Activated CD8-positive, alpha-beta memory T cell treated with anti-CD3 and anti-CD28 coated beads, Interleukin-2, amount 50 U/mL, for 1 hour (primary cell): ENCODE measurements at regions not wholly inside any gene's neighbourhood (a gene's known extent, or its start where the extent isn't known, plus 50 kb on each side); places are given as distances from the start of the nearest gene placed in this dataset.

Experiments
- DNase-seq: peaks from one replicate; pipeline ENCODE4 v3.0.0-alpha.2; 2020; ENCODE audit errors: extremely low read depth

DNA sequence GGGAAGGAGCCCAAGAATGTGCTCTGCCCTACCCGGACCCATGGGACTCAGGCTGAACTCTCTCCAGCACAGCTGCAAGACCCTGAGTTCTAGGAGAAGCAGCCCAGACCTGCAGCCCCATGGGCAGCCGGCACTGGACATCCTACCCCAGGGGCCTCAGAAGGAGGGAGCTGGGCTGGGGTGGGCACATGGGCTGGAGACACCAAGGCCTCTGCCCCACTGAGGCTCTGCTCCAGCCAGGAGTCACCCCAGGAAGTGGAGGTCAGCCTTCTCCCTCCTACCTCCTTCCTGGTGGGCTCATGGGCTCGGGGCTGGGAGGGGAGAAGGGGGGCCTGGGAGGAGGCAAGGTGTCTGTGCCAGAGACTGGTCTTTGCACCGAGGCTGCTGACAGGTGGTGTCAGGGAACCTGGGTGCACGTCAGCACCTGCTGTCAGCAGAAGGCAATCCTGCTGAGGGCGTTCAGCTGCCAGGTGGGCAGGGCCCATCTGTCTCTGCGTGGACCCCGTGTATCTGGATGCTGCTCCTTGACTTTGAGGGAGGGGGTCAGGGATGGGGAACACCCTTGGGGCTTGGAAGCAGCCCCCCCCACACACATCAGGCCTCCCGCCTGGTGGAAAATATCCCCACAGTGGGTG, 95.2 kb downstream of the PDGFA start:
- DNase-seq: no peak

DNA sequence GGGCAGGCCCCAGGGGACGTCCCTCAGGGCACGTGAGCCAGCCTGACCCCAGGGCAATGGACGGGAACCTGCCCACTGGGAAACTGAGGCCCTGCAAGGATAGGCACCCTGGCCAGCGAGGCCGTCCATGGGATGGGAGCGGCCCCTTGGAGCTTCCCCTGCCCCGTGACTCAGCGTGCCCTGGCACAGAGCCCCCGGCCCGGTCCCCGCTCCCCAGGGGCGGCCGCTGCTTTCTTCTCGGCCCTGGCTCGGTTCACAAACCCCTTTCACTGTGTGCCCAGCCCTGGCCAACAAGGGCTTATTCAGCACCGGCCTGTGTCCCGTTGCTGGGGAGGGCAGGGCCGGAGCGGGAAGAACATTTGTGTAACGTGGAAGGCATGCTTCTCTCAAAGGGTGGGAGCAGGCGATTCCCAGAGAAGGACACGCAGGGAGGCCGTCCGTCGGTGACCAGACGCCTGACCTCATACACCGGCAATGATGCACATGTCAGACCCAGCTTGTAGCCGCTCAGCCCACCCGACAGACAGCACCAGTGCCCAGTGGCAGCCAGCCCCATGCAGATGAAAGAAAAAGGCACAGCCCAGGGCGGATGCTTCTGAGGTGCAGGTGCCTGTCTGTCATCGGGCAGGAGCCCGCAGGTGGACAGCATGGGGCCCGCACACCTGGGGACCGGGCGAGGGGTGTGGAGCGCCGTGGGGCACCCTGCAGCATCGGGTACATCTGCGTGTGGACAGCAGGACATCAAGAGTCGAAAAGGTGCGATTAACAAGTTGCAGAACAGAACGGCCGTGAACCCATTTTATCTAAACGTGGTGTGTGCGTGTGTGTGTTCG, 94.5 kb downstream of the PDGFA start:
- DNase-seq: no peak

DNA sequence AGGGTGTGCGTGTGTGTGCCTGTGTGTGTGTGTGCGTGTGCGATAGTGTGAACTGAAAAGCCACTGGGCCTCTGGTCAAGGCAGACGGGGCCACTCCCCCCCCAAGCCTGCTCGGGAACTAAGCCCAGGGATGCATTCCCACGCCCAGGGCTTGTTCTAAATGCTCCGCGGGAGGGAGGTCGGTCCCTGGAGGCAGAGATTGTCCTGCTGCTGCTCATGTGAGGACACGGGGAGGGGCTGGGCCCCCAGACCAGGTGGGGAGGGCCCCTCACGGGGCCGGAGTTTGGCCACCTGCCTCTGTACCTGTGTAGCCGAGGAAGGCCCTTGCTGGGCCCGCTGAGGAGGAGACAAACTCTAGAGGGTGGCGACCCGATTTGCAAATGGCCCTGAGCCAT, 93.9 kb downstream of the PDGFA start:
- DNase-seq: no peak

DNA sequence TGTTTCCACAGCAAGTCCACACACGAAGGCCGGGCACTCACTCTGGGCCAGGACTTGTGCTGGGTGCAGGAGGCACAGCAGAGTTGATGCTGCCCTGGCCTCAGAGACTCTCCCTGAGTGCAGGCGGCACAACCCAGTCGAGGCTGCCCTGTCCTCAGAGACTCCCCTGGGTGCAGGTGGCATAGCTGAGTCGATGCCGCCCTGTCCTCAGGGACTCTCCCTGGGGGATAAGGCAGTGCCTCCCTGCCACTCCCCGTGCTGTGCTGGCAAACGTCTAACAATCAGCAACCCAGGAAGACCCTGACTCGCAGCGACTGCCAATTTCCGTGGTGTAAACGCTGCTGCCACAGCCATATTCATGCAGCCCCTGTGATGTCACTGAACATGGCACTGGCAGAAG, 93.1 kb downstream of the PDGFA start:
- DNase-seq: no peak

DNA sequence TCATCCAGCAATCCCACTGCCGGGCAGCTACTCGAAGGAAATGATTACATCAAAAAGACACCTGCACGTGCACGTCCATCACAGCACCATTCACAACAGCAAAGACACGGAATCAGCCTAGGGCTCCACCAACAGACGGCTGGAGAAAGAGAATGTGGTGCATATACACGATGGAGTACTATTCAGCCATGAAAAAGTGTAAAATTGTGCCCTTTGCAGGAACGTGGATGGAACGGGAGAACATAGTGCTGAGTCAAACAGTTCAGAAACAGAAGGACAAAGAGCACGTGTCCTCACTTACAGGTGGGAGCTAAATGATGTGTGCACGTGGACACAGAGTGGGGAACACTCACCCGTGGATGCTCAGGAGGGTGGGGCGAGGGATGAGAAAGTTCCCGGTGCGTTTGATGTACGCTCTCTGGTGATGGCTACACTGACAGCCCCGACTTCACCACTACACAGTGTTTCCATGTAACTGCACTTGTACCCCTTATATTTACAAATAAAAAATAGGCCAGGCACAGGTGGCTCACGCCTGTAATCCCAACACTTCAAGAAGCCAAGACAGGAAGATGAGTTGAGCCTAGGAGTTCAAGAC, 92.0 kb downstream of the PDGFA start:
- no peak for DNase-seq

DNA sequence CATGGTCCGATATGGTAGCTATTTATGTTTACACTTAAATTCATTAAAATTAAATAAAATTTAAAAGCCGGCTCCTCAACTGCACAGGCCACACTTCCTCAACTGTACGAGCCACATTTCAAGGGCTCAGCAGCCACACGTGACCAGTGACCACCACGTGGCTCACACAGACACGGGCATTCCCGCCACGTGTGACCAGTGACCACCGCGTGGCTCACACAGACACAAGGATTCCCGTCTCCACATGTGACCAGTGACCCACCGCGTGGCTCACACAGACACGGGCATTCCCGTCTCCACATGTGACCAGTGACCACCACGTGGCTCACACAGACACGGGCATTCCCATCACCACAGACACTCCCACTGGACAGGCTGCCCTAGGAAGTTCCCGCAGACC, 91.3 kb downstream of the PDGFA start:
- no peak for DNase-seq

DNA sequence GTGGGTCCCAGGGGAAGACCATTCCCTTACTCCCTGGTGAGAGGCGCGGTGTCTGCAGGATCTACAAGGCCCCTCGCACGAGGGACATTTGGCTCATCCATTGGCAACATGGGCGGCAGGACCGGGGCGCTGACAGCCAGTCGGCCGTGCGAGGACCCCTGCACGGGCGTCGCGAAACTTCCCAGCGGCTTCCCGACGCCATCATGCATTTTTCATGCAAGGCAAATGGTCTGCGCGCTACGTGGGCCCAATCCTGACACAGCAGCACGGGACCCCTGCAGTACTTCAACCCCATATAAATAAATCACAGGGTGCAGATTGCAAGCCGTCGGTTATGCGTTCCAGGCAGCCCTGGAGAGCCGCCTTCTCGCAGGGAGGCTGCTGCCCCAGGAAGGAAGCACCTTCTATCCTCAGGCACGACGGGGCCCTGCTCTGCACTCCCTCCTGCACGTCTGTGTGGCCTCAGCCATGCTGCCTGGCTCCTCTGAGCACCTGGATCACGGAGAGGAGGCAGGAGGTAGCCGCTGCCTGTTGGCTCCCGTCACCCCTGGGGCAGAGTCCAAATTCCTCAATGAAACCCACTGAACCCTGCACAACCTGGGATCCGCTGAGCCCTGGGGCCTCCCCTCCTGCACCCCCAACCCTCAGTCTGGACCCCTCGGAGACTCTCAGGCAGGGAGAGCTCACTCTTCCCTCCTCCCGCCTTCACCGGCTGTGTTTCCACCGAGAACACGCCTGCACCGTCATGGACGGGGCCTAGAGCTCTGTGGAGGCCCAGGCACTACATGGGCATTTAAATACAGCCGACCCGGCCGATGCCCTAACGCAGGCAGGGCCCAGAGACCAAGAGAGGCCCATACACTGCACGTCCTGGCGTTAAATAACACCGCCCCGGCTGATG, 90.5 kb downstream of the PDGFA start:
- DNase-seq: no peak

DNA sequence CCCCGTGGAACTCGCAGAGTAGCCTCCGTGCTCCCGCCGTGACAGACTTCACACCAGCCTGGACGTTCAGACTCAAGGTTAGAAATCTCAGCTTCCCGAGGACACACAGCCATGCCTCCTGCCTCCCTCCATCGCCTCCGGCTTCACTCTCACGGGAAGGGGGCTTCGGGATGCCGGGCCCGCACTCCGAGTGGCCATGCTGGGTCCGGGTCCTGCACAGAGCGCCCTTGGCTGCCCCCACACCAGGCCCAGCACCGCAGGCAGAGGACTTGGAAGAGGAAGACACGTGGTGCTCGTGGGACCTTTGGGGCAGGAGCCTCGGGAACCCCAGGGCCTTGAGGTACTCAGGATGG, 89.8 kb downstream of the PDGFA start:
- DNase-seq: no peak

DNA sequence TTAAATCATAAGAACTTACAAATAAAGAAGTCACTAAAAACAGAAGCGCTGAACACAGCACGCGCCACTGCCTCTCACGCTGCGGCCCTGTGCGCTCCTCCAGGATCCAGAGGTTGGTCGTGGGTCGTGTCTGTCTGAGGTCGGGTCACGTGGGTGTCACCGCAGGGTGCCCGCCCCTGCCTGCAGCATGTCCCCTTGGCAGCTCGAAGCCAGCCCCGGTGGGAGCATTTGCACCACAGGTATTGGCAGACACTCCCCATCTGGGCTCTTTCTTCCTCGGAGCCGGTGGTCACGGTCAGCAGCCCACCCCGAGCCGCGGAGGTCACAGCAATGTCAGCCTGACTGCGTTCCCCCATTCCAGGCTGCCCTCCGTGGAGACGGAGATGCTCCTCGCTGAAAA, 88.6 kb downstream of the PDGFA start:
- DNase-seq: no peak

DNA sequence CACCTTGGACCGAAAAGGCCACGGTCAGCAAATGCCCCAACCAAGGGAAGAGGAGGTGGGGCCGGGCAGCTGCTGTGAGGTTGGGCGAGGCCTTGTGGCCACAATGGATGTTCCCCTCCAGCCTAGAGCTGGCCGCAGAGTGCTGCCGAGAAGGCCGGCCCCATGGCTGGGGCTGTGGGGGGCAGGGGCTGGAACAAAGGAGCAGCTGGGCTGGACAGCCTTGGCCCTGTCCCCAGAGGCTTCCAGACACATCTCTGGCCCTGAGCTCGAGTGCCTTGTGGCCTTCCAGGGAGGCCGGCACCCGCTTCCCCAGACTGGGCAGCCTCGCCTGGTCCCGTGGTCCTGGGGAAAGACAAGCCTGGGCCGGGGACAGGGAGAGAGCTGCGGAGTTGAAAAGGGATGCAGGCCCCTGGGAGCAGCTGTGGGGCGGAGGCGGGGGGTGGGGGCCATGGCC, 88.0 kb downstream of the PDGFA start:
- no peak for DNase-seq

DNA sequence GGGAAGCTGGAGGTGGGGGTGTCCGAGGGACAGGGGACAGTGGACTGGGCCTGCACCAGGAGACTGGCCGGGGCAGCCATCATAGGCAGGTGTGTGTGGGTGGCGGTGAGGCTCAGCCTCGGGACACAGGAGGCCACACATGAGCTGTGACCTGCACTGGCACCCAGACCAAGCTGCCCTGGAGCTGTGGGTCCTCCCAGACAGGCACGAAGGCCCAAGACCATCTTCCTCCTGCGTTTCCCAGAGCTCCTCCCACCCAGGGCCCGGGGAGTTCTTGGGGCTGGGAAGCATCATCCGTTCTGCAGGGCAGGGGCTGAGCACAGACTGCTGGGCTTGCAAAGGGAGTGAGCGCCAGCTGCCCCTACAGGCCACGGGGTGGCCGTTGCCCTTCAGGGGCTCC, 87.4 kb downstream of the PDGFA start:
- no peak for DNase-seq

DNA sequence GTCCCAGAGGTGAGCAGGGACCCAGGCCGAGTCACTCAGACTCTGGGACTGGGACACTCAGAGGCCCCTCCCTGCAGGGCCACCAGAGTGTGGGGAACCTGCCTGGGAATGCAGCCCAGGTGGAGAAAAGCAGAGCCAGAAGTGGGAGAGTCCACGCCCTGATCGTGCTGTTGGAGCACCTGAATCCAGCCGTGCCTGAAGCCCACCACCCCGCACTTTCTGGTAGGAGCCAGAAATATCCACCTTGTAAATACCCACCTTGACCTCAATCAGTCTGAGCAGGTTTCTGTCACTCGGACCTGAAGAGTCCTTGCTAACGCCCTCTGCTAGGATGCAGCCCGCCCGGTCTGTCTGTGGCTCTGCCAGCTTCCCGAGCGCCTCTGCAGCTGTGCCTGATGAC, 86.7 kb downstream of the PDGFA start:
- no peak for DNase-seq

DNA sequence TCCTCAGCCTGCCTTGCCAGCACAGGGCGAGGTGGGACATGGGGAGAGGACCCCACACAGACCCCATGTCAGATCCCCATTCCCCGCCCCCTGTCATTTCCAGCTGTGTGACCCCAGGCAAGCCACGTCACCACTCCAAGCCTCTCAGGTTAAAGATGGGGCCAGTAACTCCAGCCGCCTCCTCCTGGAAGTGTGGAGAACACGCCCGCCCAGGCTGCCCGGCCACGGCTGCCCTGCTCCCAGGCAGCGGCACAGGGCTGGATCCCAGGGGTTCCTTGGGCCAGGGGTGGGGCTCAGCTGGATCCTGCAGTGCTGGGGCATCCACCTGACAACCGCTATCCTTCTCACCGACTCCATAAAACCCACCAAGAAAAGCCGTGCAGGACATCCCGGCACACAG, 86.1 kb downstream of the PDGFA start:
- no peak for DNase-seq

DNA sequence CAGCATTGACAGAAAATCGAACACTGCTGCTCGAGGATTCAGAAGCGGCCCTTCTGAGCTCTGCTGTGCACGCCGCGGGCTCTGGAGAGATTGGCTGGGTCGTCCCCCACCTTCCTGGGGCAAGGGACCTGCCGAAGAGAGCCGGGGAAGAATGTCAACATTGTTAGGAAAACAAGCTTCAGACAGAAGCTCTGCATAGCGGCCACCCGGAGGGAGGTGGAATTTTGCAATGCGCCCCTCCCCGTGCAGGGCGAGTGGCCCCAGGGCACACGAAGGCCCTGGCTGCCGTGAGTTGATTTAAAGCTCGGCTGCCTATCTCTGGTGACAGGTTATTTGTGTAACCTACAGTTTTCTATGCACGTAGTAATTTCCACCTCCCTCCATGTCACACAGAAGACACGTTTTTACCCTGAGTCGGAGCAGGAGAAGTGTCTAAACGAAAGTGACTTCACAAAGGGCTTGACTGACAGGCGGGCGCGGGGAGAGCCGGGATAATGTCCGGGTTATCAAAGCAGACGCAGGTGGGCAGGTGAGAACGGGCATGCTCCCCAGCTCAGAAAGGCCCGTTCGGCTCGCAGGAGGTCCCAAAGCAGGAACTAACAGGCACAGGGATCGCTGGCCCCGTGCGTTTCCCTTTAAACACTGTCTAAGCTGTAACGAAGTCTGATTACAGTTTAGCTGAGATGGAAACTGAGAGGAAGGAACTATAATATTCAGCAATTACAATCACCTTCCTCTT, 84.6 kb downstream of the PDGFA start:
- DNase-seq: no peak

DNA sequence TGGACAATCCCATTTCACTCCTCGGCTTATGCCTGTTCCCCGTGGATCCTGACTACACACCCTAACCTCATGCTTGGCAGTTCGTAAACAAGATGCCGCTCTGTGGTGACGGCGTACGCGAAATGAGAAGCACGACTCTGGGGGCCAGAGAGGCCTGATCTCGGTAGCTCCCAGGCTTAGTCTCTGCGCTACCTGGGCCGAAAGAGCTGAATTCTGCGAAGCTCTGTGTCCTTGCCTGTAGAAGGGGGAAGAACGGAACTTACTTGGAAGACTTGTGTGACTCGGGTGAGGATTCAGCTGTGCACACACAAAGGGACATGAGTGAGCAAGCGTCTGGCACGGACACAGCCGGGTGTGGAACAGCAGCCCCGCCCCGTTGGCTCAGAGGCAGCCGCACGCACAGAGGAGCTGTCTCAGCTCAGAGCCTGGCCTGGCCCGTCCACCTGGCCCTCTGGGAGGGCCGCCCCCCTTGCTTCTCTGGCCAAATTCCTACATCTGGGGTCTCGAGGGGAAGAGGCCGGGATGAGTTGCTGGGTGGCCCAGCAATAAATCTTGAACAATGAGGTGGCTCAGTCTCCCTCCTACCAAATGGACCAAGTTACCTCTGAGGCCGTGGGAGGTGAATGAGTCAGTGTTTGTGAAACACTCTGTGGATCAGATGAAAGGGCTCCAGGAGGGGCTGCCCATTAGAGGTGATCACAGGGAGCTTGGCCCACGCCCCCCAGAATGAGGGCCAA, 83.8 kb downstream of the PDGFA start:
- DNase-seq: no peak

DNA sequence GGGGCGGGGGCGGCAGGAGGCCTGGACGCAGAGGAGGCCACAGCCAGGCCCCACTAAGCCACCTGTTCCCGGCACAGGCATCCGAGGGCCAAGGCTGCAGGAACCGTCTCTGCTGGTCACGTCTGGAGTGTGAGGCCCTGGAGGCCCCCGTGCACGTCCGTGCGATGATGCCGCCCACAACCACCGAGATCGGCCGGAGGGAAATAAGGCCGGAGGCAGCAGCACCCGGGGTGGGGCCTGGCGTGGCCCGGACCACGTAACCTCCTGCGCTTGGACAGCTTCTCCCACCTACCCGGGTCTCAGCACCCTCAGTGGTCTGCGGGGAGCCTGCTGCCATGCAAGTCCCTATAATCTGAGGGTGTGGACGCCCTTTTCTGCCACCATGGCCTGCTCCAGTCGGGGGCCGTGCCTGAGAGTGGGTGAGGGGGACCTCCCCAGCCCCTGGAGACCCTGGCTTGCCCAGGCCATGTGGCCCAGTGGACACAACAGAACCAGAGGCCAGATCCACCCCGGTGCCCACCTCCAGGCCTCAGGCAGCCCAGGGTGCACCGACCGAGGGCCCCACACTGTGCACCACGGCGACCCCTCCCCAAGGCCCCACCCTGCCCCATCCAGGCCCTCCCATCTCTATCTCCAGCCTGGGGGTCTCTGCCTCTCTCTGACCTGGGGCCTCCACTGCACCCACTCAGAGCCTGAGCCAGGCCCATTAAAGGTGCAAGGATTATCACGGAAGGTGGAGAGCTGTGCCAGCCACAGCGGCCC, 83.1 kb downstream of the PDGFA start:
- DNase-seq: no peak

DNA sequence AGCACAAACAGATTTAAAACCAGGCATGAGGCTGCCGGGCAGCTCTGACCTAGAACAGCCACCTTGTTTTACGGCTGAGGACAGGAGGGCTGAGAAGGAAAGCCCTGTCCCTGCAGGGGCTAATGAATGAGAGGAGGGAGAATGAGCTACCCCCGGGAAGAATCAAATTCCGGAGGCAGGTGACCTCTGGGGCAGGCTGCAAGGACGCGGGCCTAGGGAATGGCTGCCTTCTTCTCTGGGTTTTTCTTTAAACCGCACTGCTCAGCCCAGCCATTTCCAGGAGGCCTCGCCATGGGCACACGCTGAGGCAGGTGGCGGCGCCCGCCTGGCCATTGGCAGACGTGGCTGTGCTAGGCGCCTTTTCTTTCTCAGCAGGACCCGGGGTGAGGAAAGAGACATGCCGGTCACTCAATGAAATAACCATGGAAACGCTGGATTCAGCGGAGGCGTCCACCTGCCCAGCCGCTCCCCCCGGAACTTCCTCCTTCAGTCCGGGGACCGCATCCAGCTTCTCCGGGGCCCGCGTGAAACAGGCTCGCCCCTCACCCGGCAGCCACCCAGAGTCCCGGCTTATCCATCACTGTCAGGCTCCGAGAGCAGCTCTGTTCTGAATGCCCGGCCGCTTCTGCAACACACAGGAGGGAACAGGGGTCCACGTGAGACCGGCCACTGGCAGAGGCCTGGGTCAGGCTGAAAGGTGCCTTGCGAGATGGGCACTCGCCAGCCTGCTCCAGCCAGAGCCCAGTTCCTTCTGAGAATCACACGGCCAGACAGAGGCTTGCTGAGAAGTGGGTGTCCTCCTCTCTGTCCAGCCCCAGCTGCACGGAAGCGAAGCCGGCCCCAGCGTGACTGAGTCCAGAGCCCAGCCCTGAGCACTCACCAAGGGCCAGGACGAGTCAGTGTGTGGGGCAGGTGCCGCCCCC, 82.1 kb downstream of the PDGFA start:
- DNase-seq: no peak

DNA sequence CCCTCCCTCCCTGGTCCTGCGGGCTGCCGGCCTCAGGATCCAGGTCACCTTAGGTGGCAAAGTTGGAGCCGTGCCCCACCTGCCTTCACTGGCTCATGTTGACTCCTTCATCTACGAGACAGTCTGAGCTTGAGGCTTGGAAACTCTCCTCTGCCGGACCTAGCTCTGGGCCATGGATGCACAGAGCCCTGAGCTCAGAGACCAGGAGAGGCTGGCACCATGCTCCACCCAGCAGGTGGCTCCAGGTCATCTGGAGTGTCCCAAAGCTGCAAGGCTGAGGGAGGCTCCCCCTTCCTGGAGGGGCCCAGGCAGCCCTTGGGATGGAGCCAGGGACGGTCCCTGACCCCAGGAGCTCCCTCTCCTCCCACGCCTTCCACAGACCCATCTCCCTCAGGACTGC, 81.3 kb downstream of the PDGFA start:
- no peak for DNase-seq

DNA sequence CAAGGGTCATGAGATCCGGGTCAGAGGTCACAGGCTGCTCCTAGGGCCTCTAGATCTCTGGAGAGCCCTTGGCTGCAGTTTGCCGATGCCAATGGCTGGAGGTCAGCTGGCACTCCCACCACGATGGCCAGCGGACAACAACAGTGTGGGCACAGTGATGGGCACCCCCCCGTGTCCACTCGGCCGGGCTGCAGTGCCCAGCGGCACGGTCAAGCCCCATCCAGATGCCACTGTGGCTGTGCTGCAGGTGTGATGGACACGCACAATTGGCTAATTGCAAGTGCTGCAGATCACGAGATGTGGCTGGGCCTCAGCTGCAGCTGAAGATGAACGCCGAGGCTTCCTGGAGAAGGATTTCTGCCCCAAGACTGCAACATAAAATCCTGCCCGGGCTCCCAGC, 80.7 kb downstream of the PDGFA start:
- no peak for DNase-seq
